ENCODE measurements at regions not wholly inside any gene's neighbourhood (a gene's known extent, or its start where the extent isn't known, plus 50 kb on each side); places are given as distances from the start of the nearest gene placed in this dataset.

- TF ChIP-seq RAD21 (IDR thresholded peaks at IDR 0.05 in 1 of 2, conservative IDR thresholded peaks at IDR 0.05 in 1 of 2; ENCODE audit: low read depth in 2 of 2, low read length in 2 of 2) (no peak), FOSL1 (IDR thresholded peaks at IDR 0.05; ENCODE audit: insufficient read depth, low read depth, low read length) (no peak), CHD1 (IDR thresholded peaks at IDR 0.05; ENCODE audit: low read depth, low read length) (no peak)
Measured at GRCh38 chrX:124963717-124964116, 356.0 kb upstream of the TEX13C start, which contains the start of gene TENM1 (continued).

Data from H1 (cell line).